GM21423 (cell line): ENCODE measurements at regions not wholly inside any gene's neighbourhood (a gene's known extent, or its start where the extent isn't known, plus 50 kb on each side); places are given as distances from the start of the nearest gene placed in this dataset.

Experiments used
- ATAC-seq: cut with Tn5 transposase; IDR thresholded peaks from one replicate; pipeline ENCODE4 v1.9.1; 2021; ENCODE audit warnings: mild to moderate bottlenecking, moderate library complexity; ENCODE audit not compliant: unreplicated experiment

DNA sequence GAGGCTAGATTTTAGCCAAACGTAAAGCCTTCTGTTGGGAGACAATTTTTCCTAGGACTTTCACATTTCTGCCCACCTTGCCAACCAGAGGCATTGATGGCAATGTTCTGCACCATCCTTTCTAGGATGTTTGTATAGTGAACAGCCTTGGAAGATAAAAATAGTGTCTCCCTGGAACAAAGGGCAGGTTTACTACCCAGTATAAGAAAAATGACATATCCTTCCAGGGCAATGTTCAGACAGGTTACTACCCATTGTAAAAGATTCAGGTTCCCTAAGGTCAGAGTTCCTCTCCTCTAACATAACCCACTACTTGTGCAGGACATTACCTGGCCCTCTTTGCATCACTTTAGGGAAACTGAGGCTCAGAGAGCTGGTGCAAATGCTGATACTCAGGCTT is 248.2 kb upstream of the VEPH1 start:
- ATAC-seq, result no peak

DNA sequence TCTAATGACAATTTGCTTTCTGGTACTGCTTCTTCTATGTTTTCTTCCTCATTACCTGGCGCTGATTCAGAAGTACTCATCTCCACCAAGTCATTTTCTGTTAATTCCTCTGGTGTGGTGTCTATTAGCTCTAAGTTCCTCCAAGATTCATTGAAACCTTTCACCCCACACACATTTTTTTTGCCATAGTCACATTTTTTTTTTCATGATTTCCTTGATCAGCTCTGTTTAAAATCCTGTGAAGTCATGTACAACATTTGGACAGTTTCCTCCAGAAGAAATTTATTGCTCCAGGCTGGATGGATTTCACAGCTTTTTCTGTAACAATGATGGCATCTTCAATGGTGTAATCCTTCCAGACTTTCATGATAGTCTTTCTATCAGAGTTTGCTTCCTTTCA is 243.2 kb upstream of the VEPH1 start:
- no peak for ATAC-seq

DNA sequence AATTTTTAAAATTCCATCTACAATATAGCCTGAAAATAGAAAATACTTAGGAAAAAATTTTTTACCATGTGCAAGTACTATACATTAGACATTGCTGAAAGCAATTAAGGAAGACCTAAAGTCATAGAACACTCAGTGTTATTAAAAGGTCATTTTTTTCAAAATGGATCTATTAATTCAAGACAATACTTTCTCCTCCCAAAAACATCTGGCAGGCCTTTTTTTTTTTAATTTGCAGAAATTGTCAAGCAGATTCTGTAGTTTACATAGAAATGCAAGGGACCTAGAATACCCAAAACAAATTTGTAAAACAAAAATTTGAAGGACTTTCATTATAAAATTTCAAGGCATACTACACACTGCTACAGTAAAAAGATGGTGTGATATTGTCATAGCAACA is 238.4 kb upstream of the VEPH1 start:
- no peak for ATAC-seq

DNA sequence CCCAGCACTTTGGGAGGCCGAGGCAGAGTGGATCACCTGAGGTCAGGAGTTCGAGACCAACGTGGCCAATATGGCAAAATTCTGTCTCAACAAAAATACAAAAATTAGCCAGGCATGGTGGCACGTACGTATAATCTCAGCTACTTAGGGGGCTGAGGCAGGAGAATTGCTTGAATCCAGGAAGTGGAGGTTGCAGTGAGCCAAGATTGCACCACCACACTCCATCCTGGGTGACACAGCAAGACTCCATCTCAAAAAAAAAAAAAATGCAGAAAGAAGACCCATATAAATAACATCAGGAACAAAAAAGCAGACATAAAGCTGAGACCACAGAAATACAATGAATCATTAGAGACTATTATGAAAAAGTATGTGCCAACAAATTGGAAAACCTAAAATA is 235.2 kb upstream of the VEPH1 start:
- ATAC-seq, result no peak

DNA sequence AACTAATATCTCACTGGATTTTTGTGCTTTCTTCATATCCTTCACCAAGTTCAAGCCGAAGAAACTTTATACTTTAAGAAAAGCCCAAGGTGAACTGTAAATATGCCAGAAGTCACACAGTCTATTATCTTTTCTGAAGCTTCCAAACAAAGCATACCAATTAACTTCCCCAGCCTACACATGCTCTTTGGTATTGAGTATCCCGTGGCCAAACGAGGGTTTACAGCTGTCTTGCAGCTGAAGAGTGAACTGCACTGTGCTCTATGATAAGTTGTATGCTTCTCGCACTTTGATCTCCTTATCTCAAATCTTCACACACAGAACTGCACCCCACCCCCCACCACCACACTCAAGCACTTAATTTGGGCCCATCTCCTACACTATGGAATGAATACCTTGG is 215.6 kb upstream of the VEPH1 start:
- ATAC-seq, result no peak

DNA sequence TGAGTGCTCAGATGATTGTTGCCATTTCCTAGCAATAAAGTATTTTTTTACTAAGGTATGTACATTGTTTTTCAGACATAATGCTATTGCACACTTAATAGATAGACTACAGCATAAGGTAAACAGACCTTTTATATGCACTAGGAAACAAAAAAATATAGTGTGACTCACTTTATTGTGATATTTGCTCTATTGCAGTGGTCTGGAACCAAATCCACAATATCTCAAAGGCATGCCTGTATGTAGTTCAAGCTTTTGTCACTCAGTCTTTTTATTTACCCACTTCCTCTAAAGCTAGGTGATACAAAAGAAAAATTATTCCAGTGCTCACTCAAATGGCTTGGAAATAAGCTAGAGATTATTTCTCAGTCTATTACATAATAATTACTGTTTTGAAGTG is 209.9 kb upstream of the VEPH1 start:
- ATAC-seq, result no peak

DNA sequence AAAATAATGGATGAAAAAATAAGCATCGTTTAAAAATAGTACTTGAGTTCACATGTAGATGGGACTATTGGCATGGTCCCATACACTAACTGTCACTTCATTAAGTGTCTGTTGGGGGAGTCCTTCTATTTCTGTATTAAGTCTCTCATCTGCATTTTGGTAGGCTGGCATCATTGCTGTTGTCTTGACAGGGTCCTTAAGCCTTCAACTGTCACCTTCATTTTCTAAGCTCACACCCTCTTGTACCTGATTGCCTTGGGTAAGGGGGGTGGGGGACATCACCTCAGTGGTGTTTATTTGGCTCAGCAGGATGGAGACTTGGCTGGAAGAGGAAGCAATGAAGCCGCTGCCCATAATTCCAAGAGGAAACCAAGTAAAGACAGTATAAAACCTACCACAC is 202.0 kb upstream of the VEPH1 start:
- ATAC-seq, result no peak

DNA sequence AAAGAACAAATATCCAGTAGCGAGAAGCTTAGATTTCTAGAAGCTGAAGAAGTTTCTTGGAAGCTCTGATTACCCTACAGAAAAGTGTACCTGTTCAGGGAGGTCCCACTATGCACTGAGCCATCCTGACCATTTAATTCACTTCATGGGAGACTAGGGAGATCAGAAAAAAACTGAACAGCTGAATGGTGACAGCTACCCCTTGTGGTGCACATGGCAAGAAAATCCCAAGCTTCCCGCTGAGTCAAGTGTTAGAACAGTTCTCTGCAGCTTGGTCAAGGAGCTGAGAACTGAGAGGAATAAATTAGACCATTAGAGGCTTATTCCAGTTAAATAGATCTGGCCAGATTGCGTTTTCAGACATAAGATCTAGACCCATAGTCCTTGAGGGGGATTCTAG is 197.2 kb upstream of the VEPH1 start:
- ATAC-seq, result no peak

DNA sequence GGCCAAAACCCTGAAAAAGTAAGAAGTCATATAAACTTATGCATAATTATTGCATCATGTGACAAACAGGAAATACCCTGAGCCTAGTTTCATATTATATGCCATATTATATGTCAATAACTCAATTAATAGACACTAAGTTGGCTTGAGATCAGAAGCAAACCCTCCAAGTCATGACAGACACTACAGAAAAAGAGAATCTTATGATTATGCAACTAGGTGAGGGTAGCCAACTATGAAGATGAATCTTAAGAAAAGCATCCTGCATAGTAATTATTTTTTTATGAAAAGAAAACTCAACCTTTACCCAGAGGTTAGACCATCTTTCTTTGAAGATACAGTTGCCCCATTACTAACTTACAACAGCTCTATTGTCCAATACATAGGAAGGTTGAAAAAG is 192.4 kb upstream of the VEPH1 start:
- ATAC-seq, result no peak

DNA sequence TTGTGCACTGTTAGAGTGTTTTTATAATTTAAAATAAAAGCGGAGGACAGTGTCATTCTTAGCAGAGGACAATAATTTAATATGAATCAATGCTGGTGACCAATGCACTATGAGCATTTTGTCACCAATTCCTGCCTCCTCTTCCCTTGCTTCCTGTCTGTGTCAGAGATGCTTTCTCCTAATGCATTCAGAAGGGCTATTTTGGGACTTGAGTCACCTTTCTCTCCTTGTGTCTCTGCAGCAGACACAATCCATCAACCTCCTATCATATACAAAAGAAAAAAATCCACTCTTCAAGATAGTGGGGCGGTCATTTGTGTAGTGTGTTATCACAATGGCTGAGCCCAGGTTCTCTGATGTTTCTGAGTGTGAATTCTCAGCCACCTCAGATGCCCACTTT is 191.9 kb upstream of the VEPH1 start:
- no peak for ATAC-seq

DNA sequence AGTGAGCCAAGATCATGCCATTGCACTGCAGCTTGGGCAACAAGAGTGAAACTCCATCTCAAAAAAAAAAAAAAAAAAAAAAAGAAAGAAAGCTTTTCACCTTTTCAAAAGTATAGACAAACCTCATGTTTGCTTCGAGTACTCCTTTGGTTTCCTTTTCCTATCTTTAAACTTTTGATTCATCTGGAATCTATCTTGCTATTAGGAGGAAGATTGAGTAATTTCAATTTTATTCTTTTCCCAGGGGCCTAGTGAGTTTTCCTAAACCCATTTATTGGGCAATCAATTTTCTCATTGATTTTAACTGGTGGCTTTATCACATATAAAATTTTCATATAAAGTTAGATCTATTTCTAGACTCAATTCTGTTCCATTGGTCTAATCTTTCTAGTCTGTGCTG is 190.5 kb upstream of the VEPH1 start:
- ATAC-seq, result no peak

DNA sequence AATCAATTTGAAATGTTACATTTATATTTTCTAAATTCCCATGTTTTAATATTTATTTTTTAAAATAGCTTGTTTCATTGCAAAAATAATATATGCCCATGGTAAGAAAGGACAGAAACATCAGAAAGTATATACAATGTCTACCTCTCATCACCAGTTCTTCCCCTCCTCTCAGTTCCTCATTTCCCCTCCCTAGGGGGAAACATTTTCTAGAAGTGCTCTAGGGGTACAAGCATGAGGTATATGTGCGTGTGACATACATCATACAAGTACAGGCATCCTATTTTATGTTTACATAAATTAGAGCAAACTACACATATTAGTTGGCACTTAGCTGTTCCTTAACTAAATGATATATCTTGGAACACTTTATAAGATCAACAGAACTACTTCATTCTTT is 189.3 kb upstream of the VEPH1 start:
- ATAC-seq, result peak; percentile 68

DNA sequence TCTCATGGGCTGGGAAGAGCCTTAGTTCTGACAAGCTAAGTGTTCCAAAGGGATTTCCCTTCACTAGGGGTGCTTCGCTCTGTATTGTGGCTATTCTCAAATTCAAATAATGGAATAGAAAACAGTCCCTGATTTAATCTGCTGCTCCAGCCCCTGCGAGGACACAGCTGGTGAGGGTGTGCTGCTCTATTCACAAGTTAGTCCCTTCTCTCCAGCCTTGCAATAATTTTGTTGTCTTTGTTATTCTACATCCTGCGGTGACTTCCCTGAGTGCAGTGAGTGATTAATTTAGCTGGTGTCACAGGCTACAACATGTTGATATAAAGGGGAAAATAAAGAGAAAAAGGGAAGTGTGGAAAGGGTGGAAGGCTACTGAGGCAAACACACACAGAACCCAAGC is 180.5 kb upstream of the VEPH1 start:
- ATAC-seq, result no peak

DNA sequence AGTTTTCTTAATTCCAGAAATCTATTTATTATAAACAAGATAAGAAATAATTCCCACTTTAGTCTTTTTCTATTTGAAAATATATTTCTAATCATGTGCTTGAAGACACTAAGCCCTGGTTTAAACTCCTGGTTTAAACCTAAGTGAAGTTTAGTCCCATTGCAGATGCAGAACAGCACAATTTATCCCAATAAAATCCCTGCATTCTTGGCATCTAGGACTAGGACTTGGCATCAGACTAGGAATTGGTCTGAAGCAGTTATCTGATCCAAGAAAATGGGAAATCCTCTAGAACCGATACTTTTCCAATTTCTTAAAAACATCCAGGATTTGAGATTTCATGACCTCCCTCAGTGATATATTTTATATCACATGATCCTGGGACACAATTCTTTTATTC is 168.8 kb upstream of the VEPH1 start:
- ATAC-seq, result no peak

DNA sequence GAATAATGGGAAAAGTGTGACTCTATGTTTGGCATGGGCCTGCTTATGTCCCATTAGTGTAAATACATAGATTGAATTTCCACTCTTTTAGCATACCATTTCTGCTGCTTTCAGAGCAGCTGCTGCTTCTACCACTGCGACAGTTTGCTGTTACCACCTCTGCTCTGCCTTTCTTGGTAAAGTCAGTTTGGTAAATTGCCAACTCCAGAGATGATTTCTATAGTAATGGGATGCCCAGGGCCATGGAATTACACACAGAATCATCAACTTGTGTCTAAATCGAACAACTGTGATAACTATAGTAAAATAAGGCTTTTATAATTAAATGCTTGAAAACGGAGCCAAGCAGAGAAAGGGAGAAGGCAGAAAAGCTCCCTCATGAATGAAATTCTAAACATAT is 168.4 kb upstream of the VEPH1 start:
- ATAC-seq, result no peak

DNA sequence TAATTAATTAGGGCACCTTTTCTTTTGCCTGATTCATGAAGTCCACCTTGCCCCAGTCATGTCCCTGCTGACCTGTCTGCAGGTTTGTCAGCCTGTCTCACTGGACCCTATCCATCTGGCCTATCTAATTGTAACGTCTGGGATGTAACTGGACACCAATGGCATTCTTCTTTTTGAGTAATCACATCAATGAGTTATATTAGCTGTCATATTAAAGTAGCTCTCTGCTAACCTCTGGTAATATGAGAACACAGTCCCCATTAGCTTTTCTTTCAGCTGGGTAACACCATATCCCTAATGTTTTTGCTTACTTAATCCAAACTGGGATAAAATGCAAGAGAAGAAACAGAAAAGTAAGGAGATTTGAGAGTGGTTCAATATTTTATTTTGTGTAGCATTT is 166.2 kb upstream of the VEPH1 start:
- no peak for ATAC-seq

DNA sequence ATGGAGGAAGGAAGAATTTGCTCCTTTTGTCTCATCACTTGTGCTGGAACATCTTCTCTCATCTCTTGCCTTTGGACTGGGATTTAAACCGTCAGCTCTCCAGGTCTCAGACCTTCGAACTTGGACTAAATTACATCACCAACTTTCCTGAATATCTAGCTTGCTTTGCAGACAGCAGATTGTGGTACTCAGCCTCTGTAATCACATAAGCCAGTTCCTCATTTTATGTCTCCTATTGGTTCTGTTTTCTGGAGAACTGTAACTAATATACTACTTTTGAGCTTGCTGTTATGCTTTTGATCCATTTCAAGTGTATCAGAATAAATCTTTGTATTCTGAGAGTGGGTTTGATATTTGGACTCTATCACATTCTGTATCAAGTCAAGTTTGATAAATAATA is 164.3 kb upstream of the VEPH1 start:
- no peak for ATAC-seq

DNA sequence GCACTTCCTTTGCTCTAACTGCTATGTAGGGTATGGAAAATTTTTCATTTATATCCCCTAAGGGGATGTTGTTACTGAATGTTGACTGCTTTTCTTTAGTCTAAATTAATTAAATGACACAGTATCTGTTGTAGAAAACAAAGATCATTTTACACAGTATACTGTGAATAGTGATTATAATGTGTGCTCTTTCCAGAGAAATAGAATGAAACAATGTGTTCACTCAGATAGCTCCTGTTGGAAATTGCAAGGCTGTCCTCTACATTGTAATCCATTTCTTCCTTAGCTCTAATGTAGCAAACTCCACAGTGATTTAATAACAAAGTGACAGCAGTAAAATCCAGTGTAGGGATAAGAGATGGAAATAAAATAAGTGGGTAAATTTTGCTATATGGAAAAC is 159.0 kb upstream of the VEPH1 start:
- no peak for ATAC-seq

DNA sequence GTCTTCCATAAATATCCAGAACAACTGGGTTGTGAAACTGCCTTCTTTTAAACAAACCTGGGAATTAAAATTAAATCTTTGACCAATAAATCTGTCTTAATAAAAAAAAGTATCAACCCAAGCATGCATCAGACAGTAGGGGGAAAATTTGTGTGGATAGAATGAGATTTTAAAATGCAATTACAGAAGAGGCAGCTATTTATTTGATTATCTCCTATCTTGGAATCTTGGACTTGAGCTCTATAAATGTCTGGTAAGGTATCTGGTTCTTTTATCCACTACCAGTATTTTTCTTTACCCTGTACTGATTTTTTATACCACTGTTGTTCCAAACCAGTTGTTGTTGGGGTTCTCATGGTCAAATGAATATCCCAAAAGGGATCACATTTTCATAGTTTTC is 157.6 kb upstream of the VEPH1 start:
- ATAC-seq, result no peak

DNA sequence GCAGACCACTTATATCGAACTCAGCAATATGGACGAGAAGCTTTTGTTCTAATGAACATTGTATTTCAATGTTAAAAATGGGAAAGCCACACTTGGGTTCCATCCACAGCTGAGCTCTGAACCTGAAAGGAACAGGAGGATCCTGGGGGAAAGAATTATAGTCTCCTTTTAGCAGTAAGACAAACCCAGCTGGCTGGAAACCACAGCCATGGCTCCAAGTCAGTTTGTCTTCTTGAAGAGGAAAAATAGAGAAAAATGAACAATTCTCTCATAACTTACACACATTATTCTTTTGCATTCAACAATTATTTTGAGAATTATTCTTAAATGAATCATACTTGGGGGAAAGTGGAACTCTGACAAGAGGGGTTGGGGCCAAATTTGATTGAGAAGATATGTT is 149.2 kb upstream of the VEPH1 start:
- no peak for ATAC-seq

DNA sequence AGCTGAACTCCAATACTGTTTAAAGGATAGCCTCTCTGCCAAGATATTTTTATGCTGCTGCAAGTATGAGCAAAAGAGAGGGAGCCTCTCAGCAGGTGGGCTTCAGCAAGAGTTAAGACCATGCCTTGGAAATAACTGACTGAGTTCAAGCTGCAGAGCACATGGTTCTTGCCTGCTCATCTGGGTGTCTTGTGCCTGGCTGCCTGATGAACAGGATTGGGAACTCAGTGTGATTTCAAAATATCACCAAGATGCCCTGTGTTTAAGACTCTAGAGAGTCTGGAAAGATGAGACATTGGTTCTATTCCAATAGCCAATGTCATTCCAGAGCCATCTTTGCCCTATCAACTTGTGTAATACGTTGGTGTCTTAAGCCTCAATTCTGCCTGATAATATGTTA is 147.5 kb upstream of the VEPH1 start:
- ATAC-seq, result no peak

DNA sequence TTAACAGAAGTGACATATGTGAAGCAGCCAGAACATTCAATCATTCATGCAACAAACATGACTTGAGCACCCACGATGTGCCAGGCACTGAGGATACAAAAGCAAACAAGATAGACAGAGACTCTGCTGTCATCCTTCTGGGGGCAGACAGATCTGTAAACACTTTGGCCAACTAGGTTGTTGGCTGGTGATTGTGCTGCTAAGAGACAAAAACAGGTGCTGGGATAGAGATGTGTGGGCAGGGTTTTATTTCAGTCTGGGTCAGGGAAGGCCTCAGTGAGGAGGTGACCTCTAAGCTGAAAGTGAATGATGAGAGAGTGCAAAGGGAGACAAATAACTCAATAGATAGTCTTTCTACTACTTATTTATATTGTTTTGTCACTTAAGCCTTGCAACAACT is 147.0 kb upstream of the VEPH1 start:
- ATAC-seq, result no peak

DNA sequence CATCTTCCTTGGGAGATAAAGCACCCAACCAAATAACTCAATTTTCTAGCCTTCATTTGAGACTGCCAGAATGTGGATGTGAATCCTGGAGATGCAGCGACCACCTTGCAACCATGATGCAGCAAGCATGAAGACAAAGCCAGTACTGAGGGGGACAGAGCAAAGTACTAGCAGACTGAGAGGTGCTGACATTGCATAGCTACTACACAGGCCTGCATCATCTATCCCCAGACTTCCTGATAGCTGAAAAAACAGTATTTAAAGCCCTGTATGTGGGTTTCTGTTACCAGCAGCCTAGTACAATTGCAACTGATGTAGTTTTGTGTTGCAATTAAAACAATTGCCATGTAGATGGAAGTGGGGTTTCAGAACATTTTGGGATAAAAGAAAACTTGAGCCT is 146.3 kb upstream of the VEPH1 start:
- ATAC-seq, result no peak

DNA sequence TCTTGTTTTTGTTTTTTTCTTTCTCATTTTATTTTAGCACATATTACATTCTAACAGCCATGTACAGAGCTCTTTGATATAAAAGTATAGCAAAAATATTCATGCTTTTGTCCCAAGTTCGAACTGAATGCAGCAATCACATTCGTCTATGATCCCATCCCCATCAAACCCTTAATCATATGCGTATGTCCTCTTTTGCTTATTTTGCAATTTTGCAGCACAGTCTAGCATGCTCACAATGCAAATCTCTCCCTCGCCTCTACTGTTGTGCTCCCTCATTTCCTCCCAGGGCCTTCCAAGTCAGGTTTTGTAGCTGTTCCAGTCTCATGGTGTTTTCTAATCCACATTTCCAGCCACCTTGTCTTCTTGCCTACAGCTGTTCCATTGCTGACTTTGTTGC is 144.6 kb upstream of the VEPH1 start:
- ATAC-seq, result no peak
